PC-3 (cell line): ENCODE measurements at regions not wholly inside any gene's neighbourhood (a gene's known extent, or its start where the extent isn't known, plus 50 kb on each side); places are given as distances from the start of the nearest gene placed in this dataset.

Source experiments
- ATAC-seq: fragments of 200-7000 bp; cut with Tn5 transposase; 2 replicates; pipeline ENCODE4 v1.9.1; 2020; ENCODE audit warnings: mild to moderate bottlenecking, moderate library complexity
- BruUV-seq: library from RNA; stranded (reverse); fragments of 400-500 nt; replicated peaks from 2 replicates; lab custom pipeline; 2021; lab: Mats Ljungman, UMichigan
- CTCF ChIA-PET: fragments of 300-600 bp; sonication (Branson Sonifier 250); formaldehyde crosslinking; loops from one replicate; lab custom pipeline; 2022; ENCODE audit warnings: antibody characterized with exemption; lab: Charles Lee
- POLR2A ChIA-PET: fragments of 300-600 bp; sonication (Branson Sonifier 250); formaldehyde crosslinking; loops from one replicate; lab custom pipeline; 2022; ENCODE audit warnings: antibody characterized with exemption; ENCODE audit not compliant: unreplicated experiment; lab: Charles Lee
- DNase-seq: peaks from one replicate; pipeline ENCODE4 v3.0.0-alpha.2; 2015
- H2AFZ ChIP-seq: fragments of 300-600 bp; sonication (generic); 2 replicates; pipeline ENCODE4 v1.6.0; 2016; ENCODE audit warnings: antibody characterized with exemption, low read length
- H3F3A ChIP-seq: fragments of 300-600 bp; sonication (generic); one replicate; pipeline ENCODE4 v1.6.0; 2017; ENCODE audit warnings: antibody characterized with exemption, low read length, control low read depth, mild to moderate bottlenecking; ENCODE audit not compliant: unreplicated experiment
- H3K27ac ChIP-seq: fragments of 300-600 bp; sonication (generic); 2 replicates; pipeline ENCODE4 v1.5.1; 2016; ENCODE audit warnings: mild to moderate bottlenecking, low read length
- H3K27me3 ChIP-seq: fragments of 300-600 bp; sonication (generic); 2 replicates; pipeline ENCODE4 v1.6.1; 2016; ENCODE audit warnings: low read length, mixed read lengths
- H3K36me3 ChIP-seq: fragments of 300-600 bp; sonication (generic); 2 replicates; pipeline ENCODE4 v1.6.1; 2016; ENCODE audit warnings: low read depth, mixed run types, low read length, mixed read lengths
- H3K4me1 ChIP-seq: fragments of 300-600 bp; sonication (generic); 2 replicates; pipeline ENCODE4 v1.5.1; 2016; ENCODE audit warnings: low read length; ENCODE audit not compliant: insufficient read depth
- H3K4me2 ChIP-seq: fragments of 300-600 bp; sonication (generic); 2 replicates; pipeline ENCODE4 v1.6.0; 2016; ENCODE audit warnings: low read length
- H3K4me3 ChIP-seq: fragments of 300-600 bp; sonication (generic); 2 replicates; pipeline ENCODE4 v1.5.1; 2016; ENCODE audit warnings: mild to moderate bottlenecking, low read length, mixed read lengths
- H3K79me2 ChIP-seq: fragments of 300-600 bp; sonication (generic); 2 replicates; pipeline ENCODE4 v1.6.1; 2017; ENCODE audit warnings: low read length, mixed read lengths
- H3K9ac ChIP-seq: fragments of 300-600 bp; sonication (generic); 2 replicates; pipeline ENCODE4 v1.6.0; 2016; ENCODE audit warnings: mild to moderate bottlenecking, low read length
- H3K9me2 ChIP-seq: fragments of 300-600 bp; sonication (generic); replicated peaks from 2 replicates; pipeline ENCODE4 v1.6.1; 2016; ENCODE audit warnings: mixed run types, low read length, mixed read lengths
- H3K9me3 ChIP-seq: fragments of 300-600 bp; sonication (generic); 2 replicates; pipeline ENCODE4 v1.6.1; 2016; ENCODE audit warnings: low read length, mixed read lengths
- H4K20me1 ChIP-seq: fragments of 300-600 bp; sonication (generic); 2 replicates; pipeline ENCODE4 v1.6.1; 2016; ENCODE audit warnings: low read length, mixed read lengths
- EZH2 ChIP-seq: fragments of 300-600 bp; sonication (generic); IDR thresholded peaks from one replicate; pipeline ENCODE4 v1.6.1; 2017; ENCODE audit warnings: antibody characterized with exemption, mild to moderate bottlenecking, low read length; ENCODE audit not compliant: unreplicated experiment
- EZH2phosphoT487 ChIP-seq: fragments of 300-600 bp; sonication (generic); IDR thresholded peaks from 2 replicates; pipeline ENCODE4 v1.6.1; 2018; ENCODE audit warnings: mild to moderate bottlenecking, antibody characterized with exemption, low read length, borderline replicate concordance
- intact Hi-C: fragments of 100-400 bp; cut with micrococcal nuclease; formaldehyde crosslinking; loops from 2 replicates; pipeline ENCODE4 v1.9.0; 2023
- TF ChIP-seq, protein P1 (sequence below): fragments of 300-600 bp; sonication (generic); conservative IDR thresholded peaks from 2 replicates; pipeline ENCODE4 v1.5.1; 2017; ENCODE audit warnings: antibody characterized with exemption, low read depth, mild to moderate bottlenecking, low read length

DNA sequence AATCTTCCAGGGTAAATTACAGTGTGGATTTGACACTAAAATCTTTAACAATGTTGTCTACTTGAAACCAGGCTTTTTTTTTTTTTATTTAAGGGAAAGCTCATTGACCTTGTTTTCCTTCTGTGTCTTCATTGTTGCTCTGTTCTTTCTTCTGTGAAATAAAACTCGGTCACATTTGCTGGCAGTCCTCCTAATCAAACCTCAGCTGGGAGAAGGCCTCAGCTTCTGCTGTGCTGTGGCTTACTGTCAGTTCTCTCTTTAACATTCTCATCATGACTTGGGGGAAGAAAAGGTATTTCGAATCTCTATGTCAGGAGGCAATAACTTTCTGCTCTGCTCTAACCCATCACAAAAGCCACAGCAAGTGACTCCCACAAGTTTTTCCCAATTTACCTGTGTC lies 268.9 kb downstream of the ZNF608 start:
- Histone ChIP-seq H3K4me1 (no peaks in the 10 kb centered on the region), H2AFZ (no peak overlapping the region), H3K4me3 (no peak overlapping the region), H3K9me3 (no peaks in the 10 kb centered on the region), H3K4me2 (no peak overlapping the region), H3K36me3 (no peaks in the 10 kb centered on the region), H3K27me3 (no peaks in the 10 kb centered on the region), H3K27ac (no peak overlapping the region), H3K9ac (no peak overlapping the region), H3K9me2 (no peaks in the 10 kb centered on the region), H4K20me1 (no peaks in the 10 kb centered on the region), H3K79me2 (no peaks in the 10 kb centered on the region), H3F3A (no peaks in the 10 kb centered on the region)
- no peak for ATAC-seq
- TF ChIP-seq EZH2phosphoT487 (no peak), EZH2 (no peak)
- TF ChIP-seq, protein P1, sequence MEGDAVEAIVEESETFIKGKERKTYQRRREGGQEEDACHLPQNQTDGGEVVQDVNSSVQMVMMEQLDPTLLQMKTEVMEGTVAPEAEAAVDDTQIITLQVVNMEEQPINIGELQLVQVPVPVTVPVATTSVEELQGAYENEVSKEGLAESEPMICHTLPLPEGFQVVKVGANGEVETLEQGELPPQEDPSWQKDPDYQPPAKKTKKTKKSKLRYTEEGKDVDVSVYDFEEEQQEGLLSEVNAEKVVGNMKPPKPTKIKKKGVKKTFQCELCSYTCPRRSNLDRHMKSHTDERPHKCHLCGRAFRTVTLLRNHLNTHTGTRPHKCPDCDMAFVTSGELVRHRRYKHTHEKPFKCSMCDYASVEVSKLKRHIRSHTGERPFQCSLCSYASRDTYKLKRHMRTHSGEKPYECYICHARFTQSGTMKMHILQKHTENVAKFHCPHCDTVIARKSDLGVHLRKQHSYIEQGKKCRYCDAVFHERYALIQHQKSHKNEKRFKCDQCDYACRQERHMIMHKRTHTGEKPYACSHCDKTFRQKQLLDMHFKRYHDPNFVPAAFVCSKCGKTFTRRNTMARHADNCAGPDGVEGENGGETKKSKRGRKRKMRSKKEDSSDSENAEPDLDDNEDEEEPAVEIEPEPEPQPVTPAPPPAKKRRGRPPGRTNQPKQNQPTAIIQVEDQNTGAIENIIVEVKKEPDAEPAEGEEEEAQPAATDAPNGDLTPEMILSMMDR: no peak
- POLR2A ChIA-PET: no interaction called here
- no peak for DNase-seq
- intact Hi-C loops: no loop called here
- no TSS peak for BruUV-seq
- CTCF ChIA-PET: interaction anchor here (0.7 kb wide), 1 partner anchor 1369 kb away, joined by 9 read pairs; no protein-coding TSS in a partner anchor

- Histone ChIP-seq H3K27ac (no peak overlapping the region), H3K27me3 (no peaks in the 10 kb centered on the region), H3K4me3 (no peak overlapping the region), H3K9ac (no peak overlapping the region), H3K79me2 (no peaks in the 10 kb centered on the region), H3K4me2 (no peak overlapping the region), H3K36me3 (no peaks in the 10 kb centered on the region), H3K9me3 (no peaks in the 10 kb centered on the region), H3K4me1 (no peaks in the 10 kb centered on the region), H3F3A (no peaks in the 10 kb centered on the region), H2AFZ (no peak overlapping the region), H4K20me1 (no peaks in the 10 kb centered on the region), H3K9me2 (no peaks in the 10 kb centered on the region)
- intact Hi-C loops: no loop called here
- ATAC-seq (no peak), DNase-seq (no peak)
- ChIA-PET CTCF (no interaction called here), POLR2A (no interaction called here)
- no TSS peak for BruUV-seq
- TF ChIP-seq, protein P1: no peak
- TF ChIP-seq EZH2 (no peak), EZH2phosphoT487 (no peak)
These were observed 269.4 kb downstream of the ZNF608 start for GRCh38 chr5:124477062-124477461.

- no peaks in the 10 kb centered on the region for H3K4me1 ChIP-seq
- no peaks in the 10 kb centered on the region for H3K79me2 ChIP-seq
- H3K4me3 ChIP-seq: no peak overlapping the region
- H3K36me3 ChIP-seq: no peaks in the 10 kb centered on the region
- no TSS peak for BruUV-seq
- no peak overlapping the region for H3K4me2 ChIP-seq
- CTCF ChIA-PET: no interaction called here
- DNase-seq (no peak), ATAC-seq (no peak)
- POLR2A ChIA-PET: no interaction called here
- H3F3A ChIP-seq: no peaks in the 10 kb centered on the region
- no peak overlapping the region for H3K27ac ChIP-seq
- no peaks in the 10 kb centered on the region for H4K20me1 ChIP-seq
- TF ChIP-seq EZH2phosphoT487 (no peak), EZH2 (no peak)
- TF ChIP-seq, protein P1: no peak
- H3K27me3 ChIP-seq: no peaks in the 10 kb centered on the region
- no peak overlapping the region for H3K9ac ChIP-seq
- intact Hi-C loops: no loop called here
- H3K9me3 ChIP-seq: no peaks in the 10 kb centered on the region
- no peak overlapping the region for H2AFZ ChIP-seq
- H3K9me2 ChIP-seq: no peaks in the 10 kb centered on the region
These were observed 271.8 kb downstream of the ZNF608 start for GRCh38 chr5:124474528-124475215.
